HEK293T (cell line): ENCODE measurements at regions not wholly inside any gene's neighbourhood (a gene's known extent, or its start where the extent isn't known, plus 50 kb on each side); places are given as distances from the start of the nearest gene placed in this dataset.

Experiments used
- BHLHE40 ChIP-seq: fragments of 450-650 bp; IDR thresholded peaks from 2 replicates; pipeline ENCODE4 v1.6.1; 2016; ENCODE audit warnings: mild to moderate bottlenecking, moderate library complexity, borderline replicate concordance
- FOXA1 ChIP-seq: fragments of 450-650 bp; IDR thresholded peaks from 2 replicates; pipeline ENCODE4 v1.6.1; 2016; ENCODE audit warnings: mild to moderate bottlenecking
- FOXM1 ChIP-seq: fragments of 450-650 bp; IDR thresholded peaks from 2 replicates; pipeline ENCODE4 v1.6.1; 2017; ENCODE audit warnings: mild to moderate bottlenecking, borderline replicate concordance
- NFRKB ChIP-seq: fragments of 450-650 bp; IDR thresholded peaks from 2 replicates; pipeline ENCODE4 v1.6.1; 2016; ENCODE audit warnings: mild to moderate bottlenecking, moderate library complexity

DNA sequence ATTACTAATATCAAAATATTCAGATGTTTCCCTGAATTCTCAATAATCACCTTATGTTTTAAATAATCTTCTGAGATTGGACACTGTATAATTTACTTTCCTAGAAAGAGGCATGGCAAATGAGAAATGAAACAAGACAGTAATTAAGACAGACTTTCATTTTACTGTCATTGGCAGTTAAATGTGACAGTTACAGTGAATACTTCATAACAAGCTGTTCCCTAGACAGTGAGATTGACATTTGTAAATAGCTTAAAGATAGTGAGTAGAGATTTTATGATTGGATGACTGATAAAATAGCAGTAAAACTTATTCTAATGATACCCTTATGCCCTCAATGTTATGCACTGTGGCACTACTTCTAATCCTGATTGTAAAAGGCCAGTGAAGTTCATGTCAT is 524.9 kb upstream of the TMEFF2 start:
- TF ChIP-seq BHLHE40 (no peak), FOXM1 (no peak), NFRKB (no peak), FOXA1 (no peak)
